ENCODE measurements at regions not wholly inside any gene's neighbourhood (a gene's known extent, or its start where the extent isn't known, plus 50 kb on each side); places are given as distances from the start of the nearest gene placed in this dataset.

DNA sequence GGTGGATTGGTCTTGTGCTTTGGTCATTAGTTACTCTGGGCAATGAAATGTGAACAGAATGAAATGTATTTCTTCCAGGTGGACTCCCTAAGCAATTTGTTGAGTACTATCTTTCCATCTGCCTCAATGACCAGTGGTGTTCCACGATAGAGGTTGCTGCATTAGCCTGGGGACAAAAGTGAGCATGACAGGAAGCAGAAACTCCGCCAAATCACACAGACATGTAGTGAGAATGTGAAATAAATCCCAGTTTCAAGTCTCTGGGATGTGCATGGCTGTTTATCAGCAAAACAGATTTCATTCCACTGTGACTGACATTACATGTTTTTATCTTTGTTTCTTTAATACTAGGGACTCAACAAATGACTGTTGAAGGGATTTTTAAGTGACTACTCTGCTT, 63.3 kb upstream of the DCBLD2 start:
- H3K4me1 ChIP-seq (ENCODE audit: insufficient read depth, low read length, poor library complexity, severe bottlenecking): no peaks in the 10 kb centered on the region
- intact Hi-C loops (cut with micrococcal nuclease; ENCODE audit: unreplicated experiment): loop anchor here (5.0 kb wide), 1 partner anchor 62 kb away; the partner anchor contains the start of gene DCBLD2
- ChIA-PET POLR2A (ENCODE audit: low non-redundant PET) (no interaction called here), CTCF (no interaction called here)
- no TSS peak for BruUV-seq (replicated peaks)
- H3K4me3 ChIP-seq (ENCODE audit: low read depth, low read length, poor library complexity, severe bottlenecking): no peak overlapping the region
- H3K27me3 ChIP-seq (replicated peaks; ENCODE audit: insufficient read depth, low read depth, low read length, poor library complexity): no peaks in the 10 kb centered on the region
- TF ChIP-seq EZH2 (IDR thresholded peaks at IDR 0.05; ENCODE audit: borderline replicate concordance, low read depth, low read length, poor library complexity, severe bottlenecking): no peak
- TF ChIP-seq, protein P1, sequence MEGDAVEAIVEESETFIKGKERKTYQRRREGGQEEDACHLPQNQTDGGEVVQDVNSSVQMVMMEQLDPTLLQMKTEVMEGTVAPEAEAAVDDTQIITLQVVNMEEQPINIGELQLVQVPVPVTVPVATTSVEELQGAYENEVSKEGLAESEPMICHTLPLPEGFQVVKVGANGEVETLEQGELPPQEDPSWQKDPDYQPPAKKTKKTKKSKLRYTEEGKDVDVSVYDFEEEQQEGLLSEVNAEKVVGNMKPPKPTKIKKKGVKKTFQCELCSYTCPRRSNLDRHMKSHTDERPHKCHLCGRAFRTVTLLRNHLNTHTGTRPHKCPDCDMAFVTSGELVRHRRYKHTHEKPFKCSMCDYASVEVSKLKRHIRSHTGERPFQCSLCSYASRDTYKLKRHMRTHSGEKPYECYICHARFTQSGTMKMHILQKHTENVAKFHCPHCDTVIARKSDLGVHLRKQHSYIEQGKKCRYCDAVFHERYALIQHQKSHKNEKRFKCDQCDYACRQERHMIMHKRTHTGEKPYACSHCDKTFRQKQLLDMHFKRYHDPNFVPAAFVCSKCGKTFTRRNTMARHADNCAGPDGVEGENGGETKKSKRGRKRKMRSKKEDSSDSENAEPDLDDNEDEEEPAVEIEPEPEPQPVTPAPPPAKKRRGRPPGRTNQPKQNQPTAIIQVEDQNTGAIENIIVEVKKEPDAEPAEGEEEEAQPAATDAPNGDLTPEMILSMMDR (conservative IDR thresholded peaks at IDR 0.05; ENCODE audit: low read depth, low read length): no peak
- H3K27ac ChIP-seq (ENCODE audit: low read depth, low read length, poor library complexity, severe bottlenecking): no peak overlapping the region
- no peaks in the 10 kb centered on the region for H3K36me3 ChIP-seq (ENCODE audit: insufficient read depth, low read length, poor library complexity, severe bottlenecking)
- no peaks in the 10 kb centered on the region for H3K9me3 ChIP-seq (ENCODE audit: low read depth, low read length, poor library complexity, severe bottlenecking)
- DNase-seq (ENCODE audit: low spot score): no peak

DNA sequence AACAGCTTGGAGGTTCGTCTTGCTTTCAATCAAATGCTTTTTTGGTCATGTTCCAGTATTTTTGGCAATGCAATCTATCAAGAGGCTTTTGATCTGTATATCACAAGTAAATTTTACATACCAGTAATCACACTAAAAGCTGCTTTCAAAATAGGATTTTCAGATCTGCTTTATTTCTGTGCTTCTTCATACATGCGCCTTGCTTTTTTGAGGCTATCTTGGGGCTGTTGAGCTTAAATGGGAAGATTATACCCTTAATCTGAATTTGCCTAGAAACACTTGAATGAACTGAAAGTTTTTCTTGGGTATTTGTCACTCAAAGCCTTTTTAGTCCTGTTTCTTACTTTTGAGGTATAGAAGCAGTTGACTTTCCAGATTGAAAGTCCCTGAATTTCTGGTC, 62.1 kb upstream of the DCBLD2 start:
- H3K9me3 ChIP-seq (ENCODE audit: low read depth, low read length, poor library complexity, severe bottlenecking): no peaks in the 10 kb centered on the region
- ChIA-PET CTCF (no interaction called here), POLR2A (ENCODE audit: low non-redundant PET) (no interaction called here)
- no peaks in the 10 kb centered on the region for H3K27me3 ChIP-seq (replicated peaks; ENCODE audit: insufficient read depth, low read depth, low read length, poor library complexity)
- no peaks in the 10 kb centered on the region for H3K36me3 ChIP-seq (ENCODE audit: insufficient read depth, low read length, poor library complexity, severe bottlenecking)
- no peaks in the 10 kb centered on the region for H3K4me1 ChIP-seq (ENCODE audit: insufficient read depth, low read length, poor library complexity, severe bottlenecking)
- intact Hi-C loops (cut with micrococcal nuclease; ENCODE audit: unreplicated experiment): no loop called here
- no TSS peak for BruUV-seq (replicated peaks)
- TF ChIP-seq EZH2 (IDR thresholded peaks at IDR 0.05; ENCODE audit: borderline replicate concordance, low read depth, low read length, poor library complexity, severe bottlenecking): no peak
- TF ChIP-seq, protein P1 (conservative IDR thresholded peaks at IDR 0.05; ENCODE audit: low read depth, low read length): no peak
- H3K4me3 ChIP-seq (ENCODE audit: low read depth, low read length, poor library complexity, severe bottlenecking): no peak overlapping the region
- no peak for DNase-seq (ENCODE audit: low spot score)
- no peak overlapping the region for H3K27ac ChIP-seq (ENCODE audit: low read depth, low read length, poor library complexity, severe bottlenecking)

GRCh38 chr3:98962951-98963350, 61.5 kb upstream of the DCBLD2 start:
- H3K4me3 ChIP-seq (ENCODE audit: low read depth, low read length, poor library complexity, severe bottlenecking): no peak overlapping the region
- no peaks in the 10 kb centered on the region for H3K4me1 ChIP-seq (ENCODE audit: insufficient read depth, low read length, poor library complexity, severe bottlenecking)
- H3K9me3 ChIP-seq (ENCODE audit: low read depth, low read length, poor library complexity, severe bottlenecking): no peaks in the 10 kb centered on the region
- intact Hi-C loops (cut with micrococcal nuclease; ENCODE audit: unreplicated experiment): no loop called here
- ChIA-PET CTCF (no interaction called here), POLR2A (ENCODE audit: low non-redundant PET) (no interaction called here)
- H3K27ac ChIP-seq (ENCODE audit: low read depth, low read length, poor library complexity, severe bottlenecking): no peak overlapping the region
- TF ChIP-seq, protein P1 (conservative IDR thresholded peaks at IDR 0.05; ENCODE audit: low read depth, low read length): no peak
- TF ChIP-seq EZH2 (IDR thresholded peaks at IDR 0.05; ENCODE audit: borderline replicate concordance, low read depth, low read length, poor library complexity, severe bottlenecking): no peak
- no peaks in the 10 kb centered on the region for H3K36me3 ChIP-seq (ENCODE audit: insufficient read depth, low read length, poor library complexity, severe bottlenecking)
- no peaks in the 10 kb centered on the region for H3K27me3 ChIP-seq (replicated peaks; ENCODE audit: insufficient read depth, low read depth, low read length, poor library complexity)
- no peak for DNase-seq (ENCODE audit: low spot score)
- no TSS peak for BruUV-seq (replicated peaks)
